H9 (cell line): ENCODE measurements at regions not wholly inside any gene's neighbourhood (a gene's known extent, or its start where the extent isn't known, plus 50 kb on each side); places are given as distances from the start of the nearest gene placed in this dataset.

ENCODE experiments used
- DNase-seq: peaks from one replicate; pipeline ENCODE4 v3.0.0-alpha.2; 2017
- H2AFZ ChIP-seq: one replicate; pipeline ENCODE4 v1.6.1; 2013; ENCODE audit warnings: mild to moderate bottlenecking, low read length, control low read depth, moderate library complexity
- H2AK5ac ChIP-seq: 2 replicates; pipeline ENCODE4 v1.6.1; 2013; ENCODE audit warnings: low read length, control low read depth, mixed read lengths; ENCODE audit not compliant: insufficient read length
- H2BK120ac ChIP-seq: one replicate; pipeline ENCODE4 v1.6.1; 2013; ENCODE audit warnings: low read depth, mild to moderate bottlenecking, low read length, control low read depth, inconsistent platforms; ENCODE audit not compliant: poor library complexity, severe bottlenecking
- H2BK12ac ChIP-seq: 2 replicates; pipeline ENCODE4 v1.6.1; 2013; ENCODE audit warnings: low read length, control low read depth, mixed read lengths, low read depth; ENCODE audit not compliant: insufficient read length
- H2BK15ac ChIP-seq: 2 replicates; pipeline ENCODE4 v1.6.1; 2013; ENCODE audit warnings: low read depth, low read length, control low read depth
- H2BK20ac ChIP-seq: one replicate; pipeline ENCODE4 v1.6.1; 2013; ENCODE audit warnings: low read depth, mild to moderate bottlenecking, low read length, control low read depth, inconsistent platforms; ENCODE audit not compliant: poor library complexity, severe bottlenecking
- H2BK5ac ChIP-seq: 2 replicates; pipeline ENCODE4 v1.6.1; 2013; ENCODE audit warnings: low read length, control low read depth, mixed read lengths; ENCODE audit not compliant: insufficient read length
- H3K14ac ChIP-seq: 2 replicates; pipeline ENCODE4 v1.6.1; 2013; ENCODE audit warnings: low read length, control low read depth; ENCODE audit not compliant: insufficient read depth
- H3K18ac ChIP-seq: 2 replicates; pipeline ENCODE4 v1.6.1; 2013; ENCODE audit warnings: low read depth, mild to moderate bottlenecking, mixed read lengths, low read length, control low read depth; ENCODE audit not compliant: insufficient read length
- H3K23ac ChIP-seq: 2 replicates; pipeline ENCODE4 v1.6.1; 2013; ENCODE audit warnings: low read length, control low read depth, mixed read lengths, low read depth; ENCODE audit not compliant: insufficient read length
- H3K23me2 ChIP-seq: 2 replicates; pipeline ENCODE4 v1.6.1; 2013; ENCODE audit warnings: low read depth, mild to moderate bottlenecking, mixed read lengths, low read length, control low read depth; ENCODE audit not compliant: insufficient read length, poor library complexity, severe bottlenecking
- H3K27ac ChIP-seq: 2 replicates; pipeline ENCODE4 v1.5.1; 2013; ENCODE audit warnings: low read length, control low read depth, mixed read lengths, low read depth; ENCODE audit not compliant: insufficient read length
- H3K27me3 ChIP-seq: 2 replicates; pipeline ENCODE4 v1.6.1; 2013; ENCODE audit warnings: low read length, control low read depth, inconsistent platforms; ENCODE audit not compliant: insufficient read depth
- H3K4ac ChIP-seq: 2 replicates; pipeline ENCODE4 v1.6.1; 2013; ENCODE audit warnings: low read depth, mild to moderate bottlenecking, control low read depth, inconsistent platforms, low read length, moderate library complexity
- H3K4me1 ChIP-seq: 2 replicates; pipeline ENCODE4 v1.6.1; 2013; ENCODE audit warnings: low read length, control low read depth, inconsistent platforms; ENCODE audit not compliant: insufficient read depth
- H3K4me2 ChIP-seq: 2 replicates; pipeline ENCODE4 v1.6.1; 2013; ENCODE audit warnings: low read length, control low read depth, mixed read lengths; ENCODE audit not compliant: insufficient read length, insufficient read depth
- H3K56ac ChIP-seq: 2 replicates; pipeline ENCODE4 v1.6.1; 2013; ENCODE audit warnings: low read depth, mild to moderate bottlenecking, mixed read lengths, low read length, control low read depth; ENCODE audit not compliant: insufficient read length
- H3K79me1 ChIP-seq: 2 replicates; pipeline ENCODE4 v1.6.1; 2013; ENCODE audit warnings: low read depth, mild to moderate bottlenecking, moderate library complexity, low read length, control low read depth, inconsistent platforms; ENCODE audit not compliant: insufficient read depth, poor library complexity, severe bottlenecking
- H3K79me2 ChIP-seq: 2 replicates; pipeline ENCODE4 v1.6.1; 2013; ENCODE audit warnings: low read length, control low read depth, inconsistent platforms; ENCODE audit not compliant: insufficient read depth
- H3K9ac ChIP-seq: 2 replicates; pipeline ENCODE4 v1.6.1; 2013; ENCODE audit warnings: low read length, control low read depth, mixed read lengths; ENCODE audit not compliant: insufficient read length; ENCODE audit errors: extremely low read depth
- H3K9me3 ChIP-seq: one replicate; pipeline ENCODE4 v1.6.1; 2013; ENCODE audit warnings: low read depth, low read length, inconsistent platforms; ENCODE audit not compliant: control insufficient read depth
- H3T11ph ChIP-seq: one replicate; pipeline ENCODE4 v1.6.1; 2013; ENCODE audit warnings: mild to moderate bottlenecking, low read length, control low read depth, inconsistent platforms
- H4K20me1 ChIP-seq: one replicate; pipeline ENCODE4 v1.6.1; 2013; ENCODE audit not compliant: control insufficient read depth, insufficient read length, insufficient read depth
- H4K5ac ChIP-seq: 2 replicates; pipeline ENCODE4 v1.6.1; 2013; ENCODE audit warnings: low read depth, mild to moderate bottlenecking, mixed read lengths, low read length, control low read depth; ENCODE audit not compliant: insufficient read length
- H4K8ac ChIP-seq: replicated peaks from 2 replicates; pipeline ENCODE4 v1.6.1; 2013; ENCODE audit warnings: low read length, control low read depth, mixed read lengths, low read depth; ENCODE audit not compliant: insufficient read length
- H4K91ac ChIP-seq: 2 replicates; pipeline ENCODE4 v1.6.1; 2013; ENCODE audit warnings: low read depth, mild to moderate bottlenecking, moderate library complexity, mixed read lengths, low read length, control low read depth; ENCODE audit not compliant: insufficient read length
- H3K27ac Mint-ChIP-seq, 3 experiments: 2 replicates in 2 of 3; 3 replicates in 1 of 3; pipeline ENCODE4 v1.8.0; 2020 to 2021; ENCODE audit warnings: mixed read lengths in 3 of 3, mild to moderate bottlenecking in 1 of 3, moderate library complexity in 1 of 3
- H3K27me3 Mint-ChIP-seq: 2 replicates; pipeline ENCODE4 v1.8.0; 2021; ENCODE audit warnings: low read depth, mild to moderate bottlenecking, moderate library complexity, mixed read lengths
- H3K36me3 Mint-ChIP-seq, 3 experiments: 2 replicates in 2 of 3; 3 replicates in 1 of 3; pipeline ENCODE4 v1.8.0; 2020 to 2021; ENCODE audit warnings: low read depth in 3 of 3, mixed read lengths in 3 of 3; ENCODE audit not compliant: insufficient read depth in 1 of 3
- H3K4me1 Mint-ChIP-seq, 2 experiments: 2 replicates each; pipeline ENCODE4 v1.8.0; 2020; ENCODE audit warnings: mixed read lengths in 2 of 2
- H3K4me3 Mint-ChIP-seq, 2 experiments: 2 replicates in 1 of 2; 3 replicates in 1 of 2; pipeline ENCODE4 v1.8.0; 2020 to 2021; ENCODE audit warnings: mild to moderate bottlenecking in 2 of 2, mixed read lengths in 2 of 2, moderate library complexity in 1 of 2
- H3K9me3 Mint-ChIP-seq, 2 experiments: 2 replicates in 1 of 2; 3 replicates in 1 of 2; pipeline ENCODE4 v1.8.0; 2020; ENCODE audit warnings: mild to moderate bottlenecking in 2 of 2, mixed read lengths in 2 of 2, moderate library complexity in 1 of 2
- WGBS: extraction: QIAGEN DNeasy Blood & Tissue Kit; methylation state at CpG from one replicate; pipeline ENCODE4 v1.1.7; 2013; ENCODE audit warnings: missing lambda C conversion rate, low lambda C conversion rate, mixed read lengths; ENCODE audit not compliant: insufficient read length; ENCODE audit errors: extremely low coverage; 5-methylcytosine and 5-hydroxymethylcytosine counted together
- TF ChIP-seq, protein P1 (sequence below): fragments of 200-600 bp; sonication (generic); conservative IDR thresholded peaks from 3 replicates; pipeline ENCODE4 v1.8.0; 2021; ENCODE audit warnings: antibody characterized with exemption, mild to moderate bottlenecking

DNA sequence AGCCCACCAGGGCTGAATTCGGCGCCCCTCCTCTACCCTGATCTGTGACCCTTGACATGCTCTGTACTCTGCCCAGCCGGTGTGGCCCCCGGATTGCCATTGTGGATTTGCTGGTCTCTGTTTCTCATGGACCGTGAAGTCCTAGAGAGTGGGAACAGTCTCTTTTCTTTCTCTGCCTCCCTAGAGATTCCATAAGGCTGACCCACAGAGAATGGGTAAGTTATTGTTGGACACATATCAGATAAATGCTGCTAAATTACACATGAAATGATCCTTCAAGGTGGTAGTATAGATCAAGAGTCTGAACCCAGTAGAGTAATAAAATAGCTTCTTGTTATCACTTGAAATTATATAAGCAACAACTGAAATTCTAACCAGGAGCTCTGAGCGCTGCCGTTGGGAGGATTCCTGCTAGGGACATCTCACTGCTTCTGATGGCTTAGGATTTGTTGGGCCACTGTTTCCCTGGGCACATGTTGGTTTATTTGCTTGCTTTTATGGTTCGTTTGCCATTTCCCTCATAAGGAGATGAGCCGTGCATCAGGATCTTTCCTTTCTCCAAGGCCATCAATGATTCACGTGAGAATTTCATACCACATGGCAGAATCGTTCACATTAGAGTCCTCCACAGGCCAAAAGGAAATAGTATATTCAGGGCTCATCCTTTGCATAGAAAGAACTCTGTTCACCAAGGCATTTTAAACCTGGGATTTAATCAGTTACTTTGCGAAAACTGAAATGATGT lies 111.9 kb downstream of the ZBTB18 start:
- H3K18ac ChIP-seq = peak overlapping the region; percentile 11
- no peaks in the 10 kb centered on the region for H3K9me3 ChIP-seq
- H4K5ac ChIP-seq = no peak overlapping the region
- H3K4me2 ChIP-seq = no peak overlapping the region
- no peak overlapping the region for H2BK5ac ChIP-seq
- H3K4me1 ChIP-seq = peaks cover 19% of the 10 kb centered on the region; the same call in 1 of the 2 replicates
- no peaks in the 10 kb centered on the region for H3K27me3 ChIP-seq
- H3K4ac ChIP-seq = no peak overlapping the region
- H2BK120ac ChIP-seq = no peak overlapping the region
- no peaks in the 10 kb centered on the region for H3K23me2 ChIP-seq
- TF ChIP-seq, protein P1, sequence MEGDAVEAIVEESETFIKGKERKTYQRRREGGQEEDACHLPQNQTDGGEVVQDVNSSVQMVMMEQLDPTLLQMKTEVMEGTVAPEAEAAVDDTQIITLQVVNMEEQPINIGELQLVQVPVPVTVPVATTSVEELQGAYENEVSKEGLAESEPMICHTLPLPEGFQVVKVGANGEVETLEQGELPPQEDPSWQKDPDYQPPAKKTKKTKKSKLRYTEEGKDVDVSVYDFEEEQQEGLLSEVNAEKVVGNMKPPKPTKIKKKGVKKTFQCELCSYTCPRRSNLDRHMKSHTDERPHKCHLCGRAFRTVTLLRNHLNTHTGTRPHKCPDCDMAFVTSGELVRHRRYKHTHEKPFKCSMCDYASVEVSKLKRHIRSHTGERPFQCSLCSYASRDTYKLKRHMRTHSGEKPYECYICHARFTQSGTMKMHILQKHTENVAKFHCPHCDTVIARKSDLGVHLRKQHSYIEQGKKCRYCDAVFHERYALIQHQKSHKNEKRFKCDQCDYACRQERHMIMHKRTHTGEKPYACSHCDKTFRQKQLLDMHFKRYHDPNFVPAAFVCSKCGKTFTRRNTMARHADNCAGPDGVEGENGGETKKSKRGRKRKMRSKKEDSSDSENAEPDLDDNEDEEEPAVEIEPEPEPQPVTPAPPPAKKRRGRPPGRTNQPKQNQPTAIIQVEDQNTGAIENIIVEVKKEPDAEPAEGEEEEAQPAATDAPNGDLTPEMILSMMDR = no peak
- no peak overlapping the region for H2BK20ac ChIP-seq
- no peak overlapping the region for H3T11ph ChIP-seq
- peaks cover 0 to 5% (median 0%) of the 10 kb centered on the region in 3 experiments; a peak in 1 of 7 replicates for H3K36me3 Mint-ChIP-seq
- H2AK5ac ChIP-seq = no peak overlapping the region
- no peak overlapping the region for H4K91ac ChIP-seq
- H2BK15ac ChIP-seq = no peak overlapping the region
- H3K4me1 Mint-ChIP-seq = peaks cover 14 to 18% of the 10 kb centered on the region in 2 experiments
- no peaks in the 10 kb centered on the region for H3K79me1 ChIP-seq
- H2AFZ ChIP-seq = no peak overlapping the region
- no peaks in the 10 kb centered on the region for H4K20me1 ChIP-seq
- no peak overlapping the region for H3K14ac ChIP-seq
- no peaks in the 10 kb centered on the region for H3K79me2 ChIP-seq
- H3K23ac ChIP-seq = no peak overlapping the region
- no peaks in the 10 kb centered on the region for H3K9me3 Mint-ChIP-seq
- H3K4me3 Mint-ChIP-seq = no peak overlapping the region
- WGBS = no CpG with 5 or more reads among the region's 12 CpGs
- no peaks in the 10 kb centered on the region; the same call in 1 of the 2 replicates for H3K27me3 Mint-ChIP-seq
- no peak overlapping the region for H3K56ac ChIP-seq
- no peak overlapping the region for H4K8ac ChIP-seq
- no peak overlapping the region for H3K9ac ChIP-seq
- no peak for DNase-seq
- no peak overlapping the region; a peak in 1 of 7 replicates for H3K27ac Mint-ChIP-seq
- H2BK12ac ChIP-seq = peak overlapping the region; percentile 78
- no peak overlapping the region for H3K27ac ChIP-seq
